OCI-LY7 (cell line): ENCODE measurements at regions not wholly inside any gene's neighbourhood (a gene's known extent, or its start where the extent isn't known, plus 50 kb on each side); places are given as distances from the start of the nearest gene placed in this dataset.

Experiments used
- BruUV-seq: library from RNA; stranded (reverse); fragments of 400-500 nt; replicated peaks from 2 replicates; lab custom pipeline; 2021; lab: Mats Ljungman, UMichigan
- CTCF ChIA-PET: fragments of 300-600 bp; sonication (Branson Sonifier 250); formaldehyde crosslinking; loops from one replicate; lab custom pipeline; 2022; ENCODE audit warnings: antibody characterized with exemption; ENCODE audit not compliant: unreplicated experiment; lab: Charles Lee
- POLR2A ChIA-PET: fragments of 300-600 bp; sonication (Branson Sonifier 250); formaldehyde crosslinking; loops from one replicate; lab custom pipeline; 2022; ENCODE audit warnings: antibody characterized with exemption; lab: Charles Lee
- DNase-seq: peaks from one replicate; pipeline ENCODE4 v3.0.0-alpha.2; 2015; ENCODE audit warnings: low spot score
- H2AFZ ChIP-seq: fragments of 200-600 bp; sonication (generic), shearing (Covaris generic); 2 replicates; pipeline ENCODE4 v1.6.1; 2014; ENCODE audit warnings: mild to moderate bottlenecking, antibody characterized with exemption, low read length, moderate library complexity
- H3K27ac ChIP-seq: fragments of 200-600 bp; sonication (generic); 2 replicates; pipeline ENCODE4 v1.5.1; 2014; ENCODE audit warnings: mixed run types, low read depth, mild to moderate bottlenecking, moderate library complexity, low read length, inconsistent platforms; ENCODE audit not compliant: poor library complexity, severe bottlenecking
- H3K36me3 ChIP-seq: fragments of 200-600 bp; sonication (generic); 2 replicates; pipeline ENCODE4 v1.6.1; 2014; ENCODE audit warnings: mild to moderate bottlenecking, antibody characterized with exemption, low read length, moderate library complexity, mixed read lengths; ENCODE audit not compliant: insufficient read depth
- H3K4me1 ChIP-seq: fragments of 200-600 bp; sonication (generic); 2 replicates; pipeline ENCODE4 v1.5.1; 2014; ENCODE audit warnings: mild to moderate bottlenecking, low read length; ENCODE audit not compliant: insufficient read depth, poor library complexity, severe bottlenecking
- H3K4me2 ChIP-seq: fragments of 200-600 bp; sonication (generic); 2 replicates; pipeline ENCODE4 v1.6.1; 2014; ENCODE audit warnings: mild to moderate bottlenecking, low read length
- H3K4me3 ChIP-seq: fragments of 200-600 bp; sonication (generic); 2 replicates; pipeline ENCODE4 v1.5.1; 2014; ENCODE audit warnings: mild to moderate bottlenecking, low read depth, low read length; ENCODE audit not compliant: poor library complexity, severe bottlenecking
- H3K79me2 ChIP-seq: fragments of 200-600 bp; sonication (generic); 2 replicates; pipeline ENCODE4 v1.6.1; 2016; ENCODE audit warnings: low read depth, mild to moderate bottlenecking, low read length, moderate library complexity, mixed read lengths; ENCODE audit not compliant: insufficient read depth
- H3K9me2 ChIP-seq: fragments of 200-600 bp; sonication (generic); 2 replicates; pipeline ENCODE4 v1.6.1; 2016; ENCODE audit warnings: mild to moderate bottlenecking, low read length, mixed read lengths; ENCODE audit not compliant: insufficient read depth
- H3K9me3 ChIP-seq: fragments of 200-600 bp; sonication (generic); 2 replicates; pipeline ENCODE4 v1.6.1; 2014; ENCODE audit warnings: mild to moderate bottlenecking, mixed run types, low read length, mixed read lengths
- H4K20me1 ChIP-seq: fragments of 200-600 bp; sonication (generic); 2 replicates; pipeline ENCODE4 v1.6.1; 2014; ENCODE audit warnings: mild to moderate bottlenecking, antibody characterized with exemption, low read length, moderate library complexity, mixed read lengths; ENCODE audit not compliant: insufficient read depth
- CTCF ChIP-seq: fragments of 200-600 bp; sonication (generic); conservative IDR thresholded peaks from 2 replicates; pipeline ENCODE4 v1.5.1; 2014; ENCODE audit warnings: mild to moderate bottlenecking, antibody characterized with exemption, low read length, moderate library complexity, mixed read lengths
- EZH2phosphoT487 ChIP-seq: fragments of 200-600 bp; sonication (generic); IDR thresholded peaks from 2 replicates; pipeline ENCODE4 v1.6.1; 2018; ENCODE audit warnings: low read depth, borderline replicate concordance, mild to moderate bottlenecking, mixed run types, antibody characterized with exemption, low read length, moderate library complexity, mixed read lengths
- intact Hi-C: fragments of 100-400 bp; cut with micrococcal nuclease; formaldehyde crosslinking; loops from one replicate; pipeline ENCODE4 v1.10.0; 2022; ENCODE audit not compliant: unreplicated experiment

GRCh38 chr7:112887976-112888375 lies 97.8 kb upstream of the TMEM168 start:
- no peaks in the 10 kb centered on the region for H3K9me2 ChIP-seq
- no peak overlapping the region for H3K4me2 ChIP-seq
- ChIA-PET POLR2A (interaction anchor here (0.6 kb wide), 1 partner anchor 205 kb away, joined by 4 read pairs; no protein-coding TSS in a partner anchor), CTCF (no interaction called here)
- H2AFZ ChIP-seq, result no peak overlapping the region
- no peak overlapping the region for H3K4me3 ChIP-seq
- no TSS peak for BruUV-seq
- H3K4me1 ChIP-seq, result no peaks in the 10 kb centered on the region
- H4K20me1 ChIP-seq, result no peaks in the 10 kb centered on the region
- no peak for DNase-seq
- H3K27ac ChIP-seq, result no peak overlapping the region
- intact Hi-C loops, result no loop called here
- no peaks in the 10 kb centered on the region for H3K79me2 ChIP-seq
- TF ChIP-seq CTCF (no peak), EZH2phosphoT487 (no peak)
- H3K9me3 ChIP-seq, result no peaks in the 10 kb centered on the region
- peaks cover 5% of the 10 kb centered on the region for H3K36me3 ChIP-seq

- peaks cover 5% of the 10 kb centered on the region; the same call in 1 of the 2 replicates for H3K36me3 ChIP-seq
These were observed 97.1 kb upstream of the TMEM168 start for GRCh38 chr7:112887337-112887736.

More at GRCh38 chr7:112887337-112887736, 97.1 kb upstream of the TMEM168 start:
- Histone ChIP-seq H3K9me2 (no peaks in the 10 kb centered on the region), H3K4me1 (peaks cover 5% of the 10 kb centered on the region), H3K79me2 (no peaks in the 10 kb centered on the region), H3K4me2 (no peak overlapping the region), H2AFZ (no peak overlapping the region), H3K4me3 (no peak overlapping the region), H3K9me3 (no peaks in the 10 kb centered on the region), H3K27ac (no peak overlapping the region), H4K20me1 (no peaks in the 10 kb centered on the region)
- ChIA-PET CTCF (no interaction called here), POLR2A (interaction anchor here (0.6 kb wide), 1 partner anchor 206 kb away, joined by 4 read pairs; no protein-coding TSS in a partner anchor)
- no TSS peak for BruUV-seq
- intact Hi-C loops, result no loop called here
- no peak for TF ChIP-seq CTCF
- no peak for TF ChIP-seq EZH2phosphoT487
- no peak for DNase-seq
